CD4-positive, CD25-positive, alpha-beta regulatory T cell (primary cell): ENCODE measurements at regions not wholly inside any gene's neighbourhood (a gene's known extent, or its start where the extent isn't known, plus 50 kb on each side); places are given as distances from the start of the nearest gene placed in this dataset.

Experiments
- ATAC-seq, 2 donors: fragments of 150-1000 bp; cut with Tn5 transposase; one replicate each; pipeline ENCODE4 v1.10.0; 2021; ENCODE audit warnings: low read depth in 2 of 2, moderate number of reproducible peaks in 2 of 2, moderate library complexity in 1 of 2
- DNase-seq, 3 donors: peaks; one replicate each; pipeline versions ENCODE4 v3.0.0 to v3.0.0-alpha.2; 2012 to 2022; ENCODE audit warnings: mixed read lengths in 1 of 3
- H3K27ac ChIP-seq: one replicate; pipeline ENCODE4 v1.7.0; 2013; ENCODE audit warnings: mild to moderate bottlenecking, low read length; ENCODE audit not compliant: insufficient read depth, poor library complexity, severe bottlenecking
- H3K27me3 ChIP-seq: one replicate; pipeline ENCODE4 v1.7.0; 2013; ENCODE audit warnings: low read length; ENCODE audit not compliant: control insufficient read depth, insufficient read depth
- H3K36me3 ChIP-seq: one replicate; pipeline ENCODE4 v1.7.0; 2013; ENCODE audit warnings: mild to moderate bottlenecking, low read length, moderate library complexity; ENCODE audit not compliant: control insufficient read depth, insufficient read depth
- H3K4me1 ChIP-seq: 2 replicates; pipeline ENCODE4 v1.7.0; 2013; ENCODE audit warnings: mild to moderate bottlenecking, low read length; ENCODE audit not compliant: insufficient read depth, control insufficient read depth, poor library complexity, severe bottlenecking
- H3K4me3 ChIP-seq: one replicate; pipeline ENCODE4 v1.7.0; 2013; ENCODE audit warnings: low read depth, mild to moderate bottlenecking, low read length, moderate library complexity
- H3K9me3 ChIP-seq, 2 experiments: 1 replicate in 1 of 2; 2 replicates in 1 of 2; pipeline ENCODE4 v1.7.0; 2013; ENCODE audit warnings: low read length in 2 of 2, mild to moderate bottlenecking in 1 of 2, moderate library complexity in 1 of 2; ENCODE audit not compliant: control insufficient read depth in 2 of 2
- H3K27ac Mint-ChIP-seq, 3 donors: one replicate each; pipeline ENCODE4 v1.8.0; 2020 to 2022; ENCODE audit warnings: mild to moderate bottlenecking in 3 of 3, mixed read lengths in 3 of 3, moderate library complexity in 2 of 3
- H3K27me3 Mint-ChIP-seq: one replicate; pipeline ENCODE4 v1.8.0; 2022; ENCODE audit warnings: mild to moderate bottlenecking, mixed read lengths
- H3K36me3 Mint-ChIP-seq: one replicate; pipeline ENCODE4 v1.8.0; 2020; ENCODE audit warnings: mixed read lengths
- H3K4me1 Mint-ChIP-seq, 4 donors: one replicate each; pipeline ENCODE4 v1.8.0; 2020 to 2022; ENCODE audit warnings: mixed read lengths in 4 of 4, mild to moderate bottlenecking in 1 of 4
- H3K4me3 Mint-ChIP-seq, 4 donors: one replicate each; pipeline ENCODE4 v1.8.0; 2020 to 2022; ENCODE audit warnings: mild to moderate bottlenecking in 4 of 4, mixed read lengths in 4 of 4, moderate library complexity in 3 of 4
- H3K9me3 Mint-ChIP-seq, 7 donors: one replicate each; pipeline ENCODE4 v1.8.0; 2020 to 2022; ENCODE audit warnings: mixed read lengths in 7 of 7, mild to moderate bottlenecking in 3 of 7, moderate library complexity in 2 of 7

- Histone ChIP-seq H3K4me1 (no peaks in the 10 kb centered on the region), H3K36me3 (no peaks in the 10 kb centered on the region), H3K27me3 (no peaks in the 10 kb centered on the region), H3K27ac (no peak overlapping the region), H3K4me3 (no peak overlapping the region), H3K9me3 (peaks cover 0 to 4% of the 10 kb centered on the region in 2 experiments)
- Mint-ChIP-seq H3K4me3 (no peak overlapping the region), H3K27ac (no peak overlapping the region), H3K9me3 (peaks cover 0 to 8% (median 4%) of the 10 kb centered on the region in 7 donors), H3K27me3 (no peaks in the 10 kb centered on the region), H3K36me3 (no peaks in the 10 kb centered on the region), H3K4me1 (no peaks in the 10 kb centered on the region)
- ATAC-seq (no peak), DNase-seq (no peak)
These were observed 1768.2 kb downstream of the SUCLG1 start for GRCh38 chr2:82690757-82691411.

GRCh38 chr2:82675186-82675585 lies 1783.9 kb downstream of the SUCLG1 start:
- DNase-seq = no peak

GRCh38 chr2:82674652-82675051 lies 1784.4 kb downstream of the SUCLG1 start:
- no peaks in the 10 kb centered on the region for H3K27me3 Mint-ChIP-seq
- Histone ChIP-seq H3K9me3 (peaks cover 3 to 4% of the 10 kb centered on the region in 2 experiments), H3K27ac (no peak overlapping the region), H3K27me3 (no peaks in the 10 kb centered on the region), H3K4me3 (no peak overlapping the region), H3K4me1 (no peaks in the 10 kb centered on the region), H3K36me3 (no peaks in the 10 kb centered on the region)
- ATAC-seq (no peak), DNase-seq (no peak)
- H3K36me3 Mint-ChIP-seq = no peaks in the 10 kb centered on the region
- H3K9me3 Mint-ChIP-seq = peaks cover 0 to 40% (median 4%) of the 10 kb centered on the region in 7 donors
- H3K4me1 Mint-ChIP-seq = no peaks in the 10 kb centered on the region
- no peak overlapping the region for H3K27ac Mint-ChIP-seq
- H3K4me3 Mint-ChIP-seq = no peak overlapping the region

More at GRCh38 chr2:82675186-82675585, 1783.9 kb downstream of the SUCLG1 start:
- H3K36me3 ChIP-seq = no peaks in the 10 kb centered on the region
- no peaks in the 10 kb centered on the region for H3K4me1 ChIP-seq
- peaks cover 1 to 44% (median 7%) of the 10 kb centered on the region in 7 donors for H3K9me3 Mint-ChIP-seq
- peak overlapping the region in 1 of 3 donors; percentile 26 for H3K27ac Mint-ChIP-seq
- H3K4me3 ChIP-seq = no peak overlapping the region
- no peaks in the 10 kb centered on the region for H3K27me3 ChIP-seq
- no peak overlapping the region for H3K27ac ChIP-seq
- H3K36me3 Mint-ChIP-seq = no peaks in the 10 kb centered on the region
- H3K9me3 ChIP-seq = peaks cover 3 to 4% of the 10 kb centered on the region in 2 experiments
- H3K4me1 Mint-ChIP-seq = no peaks in the 10 kb centered on the region
- H3K27me3 Mint-ChIP-seq = no peaks in the 10 kb centered on the region
- no peak overlapping the region for H3K4me3 Mint-ChIP-seq
- no peak for ATAC-seq

GRCh38 chr2:82667491-82667890 lies 1791.6 kb downstream of the SUCLG1 start:
- H3K36me3 Mint-ChIP-seq = no peaks in the 10 kb centered on the region
- ATAC-seq = no peak
- peaks cover 0 to 14% (median 2%) of the 10 kb centered on the region in 7 donors for H3K9me3 Mint-ChIP-seq

GRCh38 chr2:82665691-82666090 lies 1793.4 kb downstream of the SUCLG1 start:
- H3K27ac Mint-ChIP-seq = no peak overlapping the region
- H3K4me3 Mint-ChIP-seq = no peak overlapping the region
- no peak for ATAC-seq
- H3K36me3 Mint-ChIP-seq = no peaks in the 10 kb centered on the region
- DNase-seq = no peak
- no peaks in the 10 kb centered on the region for H3K4me1 Mint-ChIP-seq
- peaks cover 0 to 6% (median 1%) of the 10 kb centered on the region in 7 donors for H3K9me3 Mint-ChIP-seq
- no peaks in the 10 kb centered on the region for H3K4me1 ChIP-seq
- H3K27me3 Mint-ChIP-seq = no peaks in the 10 kb centered on the region
- H3K27me3 ChIP-seq = no peaks in the 10 kb centered on the region
- no peaks in the 10 kb centered on the region for H3K9me3 ChIP-seq
- no peaks in the 10 kb centered on the region for H3K36me3 ChIP-seq
- H3K4me3 ChIP-seq = no peak overlapping the region
- no peak overlapping the region for H3K27ac ChIP-seq

More at GRCh38 chr2:82667491-82667890, 1791.6 kb downstream of the SUCLG1 start:
- Histone ChIP-seq H3K9me3 (no peaks in the 10 kb centered on the region), H3K27ac (no peak overlapping the region), H3K4me1 (no peaks in the 10 kb centered on the region), H3K36me3 (no peaks in the 10 kb centered on the region), H3K4me3 (no peak overlapping the region), H3K27me3 (no peaks in the 10 kb centered on the region)
- H3K4me1 Mint-ChIP-seq = no peaks in the 10 kb centered on the region
- H3K4me3 Mint-ChIP-seq = no peak overlapping the region
- DNase-seq = no peak
- H3K27ac Mint-ChIP-seq = no peak overlapping the region
- no peaks in the 10 kb centered on the region for H3K27me3 Mint-ChIP-seq

GRCh38 chr2:82657106-82657505 lies 1802.0 kb downstream of the SUCLG1 start:
- H3K27me3 ChIP-seq = no peaks in the 10 kb centered on the region
- DNase-seq (no peak), ATAC-seq (no peak)
- H3K9me3 ChIP-seq = no peaks in the 10 kb centered on the region
- Mint-ChIP-seq H3K27me3 (no peaks in the 10 kb centered on the region), H3K4me3 (no peak overlapping the region), H3K9me3 (peaks cover 0 to 15% (median 2%) of the 10 kb centered on the region in 7 donors), H3K27ac (no peak overlapping the region), H3K4me1 (no peaks in the 10 kb centered on the region), H3K36me3 (no peaks in the 10 kb centered on the region)
- H3K4me1 ChIP-seq = no peaks in the 10 kb centered on the region
- H3K36me3 ChIP-seq = no peaks in the 10 kb centered on the region
- no peak overlapping the region for H3K4me3 ChIP-seq
- H3K27ac ChIP-seq = no peak overlapping the region

GRCh38 chr2:82656420-82656819 lies 1802.7 kb downstream of the SUCLG1 start:
- peaks cover 0 to 15% (median 2%) of the 10 kb centered on the region in 7 donors for H3K9me3 Mint-ChIP-seq
- H3K4me3 Mint-ChIP-seq = no peak overlapping the region
- H3K27ac Mint-ChIP-seq = no peak overlapping the region
- no peaks in the 10 kb centered on the region for H3K36me3 Mint-ChIP-seq
- no peak overlapping the region for H3K4me3 ChIP-seq
- no peak overlapping the region for H3K27ac ChIP-seq
- H3K9me3 ChIP-seq = no peaks in the 10 kb centered on the region
- H3K27me3 Mint-ChIP-seq = no peaks in the 10 kb centered on the region
- ATAC-seq = no peak
- DNase-seq = no peak
- no peaks in the 10 kb centered on the region for H3K27me3 ChIP-seq
- no peaks in the 10 kb centered on the region for H3K4me1 ChIP-seq
- no peaks in the 10 kb centered on the region for H3K4me1 Mint-ChIP-seq
- H3K36me3 ChIP-seq = no peaks in the 10 kb centered on the region

- Mint-ChIP-seq H3K4me3 (no peak overlapping the region), H3K36me3 (no peaks in the 10 kb centered on the region), H3K4me1 (no peaks in the 10 kb centered on the region), H3K27ac (no peak overlapping the region), H3K9me3 (peaks cover 4 to 25% (median 12%) of the 10 kb centered on the region in 7 donors), H3K27me3 (no peaks in the 10 kb centered on the region)
- H3K27ac ChIP-seq = no peak overlapping the region
- H3K36me3 ChIP-seq = no peaks in the 10 kb centered on the region
- no peak for ATAC-seq
- no peaks in the 10 kb centered on the region for H3K4me1 ChIP-seq
- H3K9me3 ChIP-seq = no peaks in the 10 kb centered on the region
- H3K27me3 ChIP-seq = no peaks in the 10 kb centered on the region
- DNase-seq = no peak
- no peak overlapping the region for H3K4me3 ChIP-seq
These were observed 1807.0 kb downstream of the SUCLG1 start for GRCh38 chr2:82652117-82652516.
